SK-N-SH (cell line): ENCODE measurements at regions not wholly inside any gene's neighbourhood (a gene's known extent, or its start where the extent isn't known, plus 50 kb on each side); places are given as distances from the start of the nearest gene placed in this dataset.

Source experiments
- CTCF ChIA-PET: fragments of 300-600, 350-600 bp; formaldehyde crosslinking; extraction: SDS; loops from one replicate; lab custom pipeline; 2021; lab: Yijun Ruan, JAX
- POLR2A ChIA-PET: fragments of 350-600 bp; sonication (Branson Sonifier 250); formaldehyde crosslinking; extraction: SDS; loops from one replicate; lab custom pipeline; 2020; ENCODE audit warnings: antibody characterized with exemption, inconsistent platforms; lab: Yijun Ruan, JAX
- DNase-seq: peaks from one replicate; pipeline ENCODE4 v3.0.0; 2012
- H2AFZ ChIP-seq: fragments of 200-600 bp; sonication (generic); 2 replicates; pipeline ENCODE4 v1.8.1; 2016; ENCODE audit warnings: antibody characterized with exemption, mild to moderate bottlenecking, low read depth
- H3F3A ChIP-seq: fragments of 200-600 bp; sonication (generic); replicated peaks from 2 replicates; pipeline ENCODE3; 2016; ENCODE audit warnings: antibody characterized with exemption, mild to moderate bottlenecking; ENCODE audit not compliant: insufficient read depth
- H3K27ac ChIP-seq, 2 experiments: fragments of 200-500 bp in 1 of 2; fragments of 200-600 bp in 1 of 2; sonication (Bioruptor generic) in 1 of 2; sonication (generic), shearing (Covaris generic) in 1 of 2; 2 replicates each; pipeline versions ENCODE4 v1.5.1 to v1.6.1; 2014 to 2016; ENCODE audit warnings: low read depth in 2 of 2, inconsistent platforms in 1 of 2, low read length in 1 of 2, mild to moderate bottlenecking in 1 of 2, mixed read lengths in 1 of 2
- H3K27me3 ChIP-seq: fragments of 200-600 bp; sonication (generic), shearing (Covaris generic); 2 replicates; pipeline ENCODE4 v1.6.1; 2016; ENCODE audit warnings: mixed run types; ENCODE audit not compliant: insufficient read depth
- H3K36me3 ChIP-seq, 2 experiments: fragments of 200-500 bp in 1 of 2; fragments of 200-600 bp in 1 of 2; sonication (Bioruptor generic) in 1 of 2; sonication (generic) in 1 of 2; replicated peaks in 1 of 2; 2 replicates each; pipeline versions ENCODE3 to v1.5.1; 2014 to 2016; ENCODE audit warnings: low read length in 1 of 2, mild to moderate bottlenecking in 1 of 2; ENCODE audit not compliant: insufficient read depth in 2 of 2, control insufficient read depth in 1 of 2
- H3K4me1 ChIP-seq, 2 experiments: fragments of 200-500 bp in 1 of 2; fragments of 200-600 bp in 1 of 2; sonication (Bioruptor generic) in 1 of 2; sonication (generic), shearing (Covaris generic) in 1 of 2; 2 replicates each; pipeline versions ENCODE4 v1.5.1 to v1.6.1; 2014 to 2016; ENCODE audit warnings: low read depth in 1 of 2, low read length in 1 of 2, mixed run types in 1 of 2; ENCODE audit not compliant: insufficient read depth in 2 of 2, control insufficient read depth in 1 of 2
- H3K4me2 ChIP-seq: fragments of 200-600 bp; sonication (generic), shearing (Covaris generic); 2 replicates; pipeline ENCODE4 v1.6.1; 2017; ENCODE audit warnings: mixed run types
- H3K4me3 ChIP-seq, 2 experiments: fragments of 200-500 bp in 1 of 2; fragments of 200-600 bp in 1 of 2; sonication (Bioruptor generic) in 1 of 2; sonication (generic), shearing (Covaris generic) in 1 of 2; 2 replicates each; pipeline versions ENCODE4 v1.5.1 to v1.8.1; 2014 to 2016; ENCODE audit warnings: low read depth in 2 of 2, inconsistent platforms in 1 of 2, low read length in 1 of 2, mild to moderate bottlenecking in 1 of 2, mixed read lengths in 1 of 2, moderate library complexity in 1 of 2
- H3K79me2 ChIP-seq: fragments of 200-600 bp; sonication (generic); 2 replicates; pipeline ENCODE4 v1.8.1; 2017; ENCODE audit warnings: mild to moderate bottlenecking; ENCODE audit not compliant: insufficient read depth
- H3K9ac ChIP-seq: fragments of 200-600 bp; sonication (generic); 2 replicates; pipeline ENCODE4 v1.6.1; 2017; ENCODE audit warnings: mixed run types
- H3K9me2 ChIP-seq: fragments of 200-600 bp; sonication (generic); 2 replicates; pipeline ENCODE4 v1.6.1; 2017; ENCODE audit warnings: mixed run types
- H3K9me3 ChIP-seq: fragments of 200-600 bp; sonication (generic); 2 replicates; pipeline ENCODE4 v1.6.1; 2017; ENCODE audit warnings: mixed run types, mild to moderate bottlenecking, moderate library complexity
- H4K20me1 ChIP-seq: fragments of 200-600 bp; sonication (generic); 2 replicates; pipeline ENCODE4 v1.6.1; 2017; ENCODE audit warnings: mild to moderate bottlenecking, mixed run types; ENCODE audit not compliant: insufficient read depth
- ELF1 ChIP-seq: IDR thresholded peaks from 2 replicates; pipeline ENCODE4 v1.4.0; 2012
- EP300 ChIP-seq, 2 experiments: IDR thresholded peaks; 2 replicates each; pipeline versions ENCODE4 v1.4.0 to v1.6.1; 2012; ENCODE audit warnings: borderline replicate concordance in 1 of 2, low read depth in 1 of 2, low read length in 1 of 2
- EZH2phosphoT487 ChIP-seq: fragments of 200-600 bp; sonication (generic); IDR thresholded peaks from 2 replicates; pipeline ENCODE4 v1.6.1; 2017; ENCODE audit warnings: low read depth, mixed run types, mild to moderate bottlenecking, antibody characterized with exemption, moderate library complexity, borderline replicate concordance
- FOSL2 ChIP-seq: IDR thresholded peaks from 2 replicates; pipeline ENCODE4 v1.4.0; 2012; ENCODE audit warnings: low read depth, mild to moderate bottlenecking, moderate library complexity, borderline replicate concordance
- FOXJ3 ChIP-seq: sonication (generic); formaldehyde crosslinking; IDR thresholded peaks from 2 replicates; pipeline ENCODE4 v1.5.1; 2020; ENCODE audit warnings: mild to moderate bottlenecking, missing genetic modification reagents
- FOXM1 ChIP-seq: IDR thresholded peaks from 2 replicates; pipeline ENCODE4 v1.4.0; 2012; ENCODE audit warnings: low read depth, mild to moderate bottlenecking
- GABPA ChIP-seq: IDR thresholded peaks from 2 replicates; pipeline ENCODE4 v1.4.0; 2012; ENCODE audit warnings: low read depth, mild to moderate bottlenecking
- MAX ChIP-seq: IDR thresholded peaks from 2 replicates; pipeline ENCODE4 v1.4.0; 2012; ENCODE audit warnings: low read depth
- MEF2A ChIP-seq: IDR thresholded peaks from 2 replicates; pipeline ENCODE4 v1.4.0; 2012; ENCODE audit warnings: low read depth, borderline replicate concordance
- NRF1 ChIP-seq: IDR thresholded peaks from 2 replicates; pipeline ENCODE4 v1.6.1; 2012; ENCODE audit warnings: low read depth, mild to moderate bottlenecking, low read length
- PBX3 ChIP-seq: IDR thresholded peaks from 2 replicates; pipeline ENCODE4; 2012
- RAD21 ChIP-seq: IDR thresholded peaks from 2 replicates; pipeline ENCODE4 v1.6.1; 2012; ENCODE audit warnings: mild to moderate bottlenecking, low read length
- RCOR1 ChIP-seq: fragments of 150-350 bp; IDR thresholded peaks from 2 replicates; pipeline ENCODE4 v1.6.1; 2017; ENCODE audit warnings: antibody characterized with exemption, low read length
- SMC3 ChIP-seq: IDR thresholded peaks from 2 replicates; pipeline ENCODE4 v1.6.1; 2012; ENCODE audit warnings: low read depth, low read length, improper control_type of control experiment
- TCF12 ChIP-seq: IDR thresholded peaks from 2 replicates; pipeline ENCODE4 v1.4.0; 2012
- USF1 ChIP-seq: IDR thresholded peaks from 2 replicates; pipeline ENCODE4 v1.4.0; 2012; ENCODE audit warnings: low read depth, borderline replicate concordance
- YY1 ChIP-seq: IDR thresholded peaks from 2 replicates; pipeline ENCODE4 v1.4.0; 2012; ENCODE audit warnings: low read depth, mild to moderate bottlenecking
- ZBTB33 ChIP-seq: IDR thresholded peaks from 2 replicates; pipeline ENCODE4 v1.4.0; 2012; ENCODE audit warnings: low read depth, borderline replicate concordance
- WGBS: methylation state at CpG from one replicate; pipeline ENCODE4 v1.1.6; 2017; ENCODE audit warnings: low lambda C conversion rate; 5-methylcytosine and 5-hydroxymethylcytosine counted together

- Histone ChIP-seq H3K4me2 (no peak overlapping the region), H3K79me2 (peaks cover 91% of the 10 kb centered on the region), H4K20me1 (no peaks in the 10 kb centered on the region), H3K4me3 (no peak overlapping the region), H3K9me2 (no peaks in the 10 kb centered on the region), H3K9ac (no peak overlapping the region), H3K36me3 (peaks cover 0 to 5% of the 10 kb centered on the region in 2 experiments), H3K27ac (no peak overlapping the region), H3F3A (peaks cover 20% of the 10 kb centered on the region), H3K9me3 (no peaks in the 10 kb centered on the region), H3K4me1 (peaks cover 0 to 20% of the 10 kb centered on the region in 2 experiments; a peak in 2 of 4 replicates), H2AFZ (0 out of 2 replicates have a peak overlapping the region, but pooled peaks have one; percentile 1), H3K27me3 (no peaks in the 10 kb centered on the region)
- ChIA-PET CTCF (no interaction called here), POLR2A (no interaction called here)
- WGBS: 88% methylated on average over 1 of the region's 1 CpG
- no peak for DNase-seq
- TF ChIP-seq GABPA: no peak
- TF ChIP-seq FOSL2: no peak
- no peak for TF ChIP-seq ELF1
- no peak for TF ChIP-seq NRF1
- no peak for TF ChIP-seq FOXM1
- TF ChIP-seq YY1: no peak
- no peak for TF ChIP-seq MEF2A
- no peak for TF ChIP-seq EZH2phosphoT487
- no peak for TF ChIP-seq PBX3
- TF ChIP-seq USF1: no peak
- TF ChIP-seq RAD21: no peak
- no peak for TF ChIP-seq FOXJ3 (CRISPR knock-in tag)
- no peak for TF ChIP-seq RCOR1
- no peak for TF ChIP-seq SMC3
- TF ChIP-seq ZBTB33: no peak
- TF ChIP-seq MAX: no peak
- TF ChIP-seq EP300 (IDR thresholded peaks at IDR 0.05; ENCODE audit: borderline replicate concordance in 1 of 2, low read depth in 1 of 2, low read length in 1 of 2): no peak
- no peak for TF ChIP-seq TCF12
Measured at GRCh38 chr14:71374989-71375388, 467.7 kb downstream of the PCNX1 start.
